ENCODE measurements at regions not wholly inside any gene's neighbourhood (a gene's known extent, or its start where the extent isn't known, plus 50 kb on each side); places are given as distances from the start of the nearest gene placed in this dataset.

DNA sequence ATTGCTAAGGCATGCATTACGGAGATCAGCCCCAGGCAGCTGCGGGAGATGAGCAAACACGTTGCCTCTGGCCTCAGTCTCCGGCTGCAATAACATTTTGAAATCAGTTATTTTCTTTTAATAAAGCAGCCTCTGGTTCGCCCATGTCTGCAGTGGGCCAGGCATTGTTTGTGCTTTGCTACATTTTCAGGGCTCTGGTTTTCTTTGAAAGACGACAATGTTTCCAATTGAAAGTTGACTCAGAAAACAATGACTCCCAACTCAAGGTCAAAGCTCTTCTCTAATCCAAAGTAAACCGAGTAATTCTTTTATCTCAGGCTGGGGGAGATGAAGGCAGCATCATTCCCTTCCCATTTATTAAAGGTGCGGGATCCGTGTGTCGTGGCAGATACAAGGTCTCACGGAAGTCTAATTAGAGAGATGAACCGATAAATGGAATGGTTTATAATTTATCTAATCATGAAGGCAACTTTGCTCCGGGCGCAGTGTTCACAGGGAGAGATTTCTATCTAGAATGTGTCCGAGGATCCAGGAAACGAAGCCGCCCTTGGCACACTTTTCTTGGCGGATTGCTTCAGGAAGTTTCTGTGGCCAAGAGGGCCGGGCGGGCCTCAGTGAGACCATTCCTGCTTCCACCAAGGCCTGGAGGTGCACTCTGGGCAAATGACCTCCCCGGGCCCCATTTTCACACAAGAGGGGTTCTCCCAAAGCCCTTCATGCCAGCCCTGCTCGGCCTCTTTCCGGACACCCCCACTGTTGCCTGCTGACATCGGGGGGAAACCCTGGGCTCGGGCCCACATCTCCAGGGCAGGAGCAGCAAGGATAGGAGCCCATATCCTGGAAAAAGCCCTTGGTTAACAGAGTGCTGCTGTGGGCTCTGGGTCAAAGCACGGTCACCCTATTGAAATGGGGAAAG is 811.4 kb downstream of the BRD1 start:
- Histone ChIP-seq H3K9me3 (ENCODE audit: low read depth, low read length) (no peaks in the 10 kb centered on the region), H3K4me3 (no peak overlapping the region), H3K9ac (ENCODE audit: insufficient read length) (no peak overlapping the region), H3K36me3 (ENCODE audit: insufficient read depth, low read length) (no peaks in the 10 kb centered on the region), H3K27ac (no peak overlapping the region)
- TF ChIP-seq FOXP2 (optimal IDR thresholded peaks at IDR 0.05; ENCODE audit: control extremely low read depth, extremely low read length, insufficient read depth): no peak
- no peak for TF ChIP-seq EZH2 (IDR thresholded peaks at IDR 0.05)
- no peak for TF ChIP-seq POLR2AphosphoS5 (IDR thresholded peaks at IDR 0.05; ENCODE audit: borderline replicate concordance, low read depth, low read length)
- no peak for DNase-seq (ENCODE audit: low read depth, low spot score)

DNA sequence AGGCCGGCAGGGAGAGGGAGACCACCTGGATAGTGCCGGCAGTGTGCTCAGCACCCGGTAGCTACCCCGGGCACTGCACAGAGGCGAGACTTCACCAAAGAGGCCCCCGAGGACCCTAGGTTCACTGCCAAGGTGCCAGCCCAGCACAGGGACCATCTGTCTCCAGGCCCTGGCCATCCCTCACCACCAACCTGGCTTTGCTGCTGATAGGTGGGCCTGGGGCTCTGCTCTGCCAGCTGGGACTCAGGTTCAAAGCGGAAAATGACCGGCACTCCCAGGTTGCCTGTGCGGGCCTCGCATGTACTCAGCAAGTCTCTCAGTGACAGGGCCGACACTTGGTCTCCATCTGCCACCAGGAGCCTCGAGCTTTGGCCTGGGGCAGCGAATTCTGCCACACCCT is 812.2 kb downstream of the BRD1 start:
- H3K9me3 ChIP-seq (ENCODE audit: low read depth, low read length): no peaks in the 10 kb centered on the region
- H3K4me3 ChIP-seq: no peak overlapping the region
- TF ChIP-seq POLR2AphosphoS5 (IDR thresholded peaks at IDR 0.05; ENCODE audit: borderline replicate concordance, low read depth, low read length) (no peak), FOXP2 (optimal IDR thresholded peaks at IDR 0.05; ENCODE audit: control extremely low read depth, extremely low read length, insufficient read depth) (no peak), EZH2 (IDR thresholded peaks at IDR 0.05) (no peak)
- no peak for DNase-seq (ENCODE audit: low read depth, low spot score)
- no peak overlapping the region for H3K9ac ChIP-seq (ENCODE audit: insufficient read length)
- H3K27ac ChIP-seq: no peak overlapping the region
- no peaks in the 10 kb centered on the region for H3K36me3 ChIP-seq (ENCODE audit: insufficient read depth, low read length)

- TF ChIP-seq POLR2AphosphoS5 (IDR thresholded peaks at IDR 0.05; ENCODE audit: borderline replicate concordance, low read depth, low read length) (no peak), FOXP2 (optimal IDR thresholded peaks at IDR 0.05; ENCODE audit: control extremely low read depth, extremely low read length, insufficient read depth) (no peak), EZH2 (IDR thresholded peaks at IDR 0.05) (no peak)
- H3K27ac ChIP-seq: no peak overlapping the region
- no peaks in the 10 kb centered on the region for H3K9me3 ChIP-seq (ENCODE audit: low read depth, low read length)
- H3K4me3 ChIP-seq: no peak overlapping the region
- H3K36me3 ChIP-seq (ENCODE audit: insufficient read depth, low read length): no peaks in the 10 kb centered on the region
- no peak for DNase-seq (ENCODE audit: low read depth, low spot score)
- H3K9ac ChIP-seq (ENCODE audit: insufficient read length): no peak overlapping the region
Measured at GRCh38 chr22:49014227-49015201, 813.2 kb downstream of the BRD1 start.

GRCh38 chr22:49013707-49014106 is 814.0 kb downstream of the BRD1 start:
- TF ChIP-seq FOXP2 (optimal IDR thresholded peaks at IDR 0.05; ENCODE audit: control extremely low read depth, extremely low read length, insufficient read depth) (no peak), EZH2 (IDR thresholded peaks at IDR 0.05) (no peak), POLR2AphosphoS5 (IDR thresholded peaks at IDR 0.05; ENCODE audit: borderline replicate concordance, low read depth, low read length) (no peak)
- Histone ChIP-seq H3K36me3 (ENCODE audit: insufficient read depth, low read length) (no peaks in the 10 kb centered on the region), H3K4me3 (no peak overlapping the region), H3K9me3 (ENCODE audit: low read depth, low read length) (no peaks in the 10 kb centered on the region), H3K27ac (no peak overlapping the region), H3K9ac (ENCODE audit: insufficient read length) (no peak overlapping the region)
- no peak for DNase-seq (ENCODE audit: low read depth, low spot score)

GRCh38 chr22:49012712-49013395 is 814.8 kb downstream of the BRD1 start:
- Histone ChIP-seq H3K9ac (ENCODE audit: insufficient read length) (no peak overlapping the region), H3K9me3 (ENCODE audit: low read depth, low read length) (no peaks in the 10 kb centered on the region)
- no peak for DNase-seq (ENCODE audit: low read depth, low spot score)

DNA sequence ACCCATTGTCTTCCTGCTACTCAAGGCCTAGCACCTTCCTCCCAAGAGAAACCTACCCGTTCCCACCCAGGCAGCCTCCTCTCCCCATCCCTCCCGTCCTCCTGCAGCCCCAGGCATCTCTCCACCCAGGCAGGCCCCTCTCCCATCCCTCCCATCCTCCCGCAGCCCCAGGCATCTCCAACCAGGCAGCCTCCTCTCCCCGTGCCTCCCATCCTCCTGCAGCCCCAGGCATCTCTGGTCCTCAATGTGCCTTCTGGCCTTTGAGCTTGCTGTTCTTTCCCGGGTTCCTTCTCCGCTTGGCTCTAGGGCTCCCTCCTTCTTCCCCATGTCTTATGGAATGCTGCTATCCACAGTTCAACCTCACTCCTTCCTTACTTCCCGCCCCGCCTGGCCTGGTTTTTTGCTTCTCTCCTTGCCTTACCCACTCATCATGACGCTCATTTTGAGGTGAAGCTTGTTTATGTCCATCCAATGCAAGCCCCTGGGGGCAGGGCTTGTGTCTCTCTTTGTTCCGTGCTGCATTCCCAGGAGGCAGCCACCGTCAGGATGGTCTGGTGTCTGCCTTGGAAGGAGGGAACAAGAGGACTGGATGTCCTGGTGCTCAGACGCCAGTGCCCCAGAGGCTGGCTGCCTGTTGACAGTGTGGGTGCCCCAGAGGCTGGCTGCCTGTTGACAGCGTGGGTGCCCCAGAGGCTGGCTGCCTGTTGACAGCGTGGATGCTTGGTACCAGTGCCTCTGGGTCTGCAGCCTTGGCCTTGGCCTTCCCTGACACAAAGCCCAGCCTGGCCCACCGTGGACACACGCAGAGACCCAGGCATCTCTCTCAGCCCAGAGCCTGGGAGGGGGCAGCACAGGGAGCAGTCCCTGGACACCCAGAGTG is 815.7 kb downstream of the BRD1 start:
- Histone ChIP-seq H3K4me3 (no peak overlapping the region), H3K9me3 (ENCODE audit: low read depth, low read length) (no peaks in the 10 kb centered on the region), H3K36me3 (ENCODE audit: insufficient read depth, low read length) (no peaks in the 10 kb centered on the region), H3K27ac (no peak overlapping the region), H3K9ac (ENCODE audit: insufficient read length) (no peak overlapping the region)
- no peak for TF ChIP-seq POLR2AphosphoS5 (IDR thresholded peaks at IDR 0.05; ENCODE audit: borderline replicate concordance, low read depth, low read length)
- TF ChIP-seq EZH2 (IDR thresholded peaks at IDR 0.05): no peak
- TF ChIP-seq FOXP2 (optimal IDR thresholded peaks at IDR 0.05; ENCODE audit: control extremely low read depth, extremely low read length, insufficient read depth): no peak
- DNase-seq (ENCODE audit: low read depth, low spot score): no peak

More at GRCh38 chr22:49012712-49013395, 814.8 kb downstream of the BRD1 start:
- Histone ChIP-seq H3K27ac (no peak overlapping the region), H3K36me3 (ENCODE audit: insufficient read depth, low read length) (no peaks in the 10 kb centered on the region), H3K4me3 (no peak overlapping the region)
- TF ChIP-seq FOXP2 (optimal IDR thresholded peaks at IDR 0.05; ENCODE audit: control extremely low read depth, extremely low read length, insufficient read depth): no peak

DNA sequence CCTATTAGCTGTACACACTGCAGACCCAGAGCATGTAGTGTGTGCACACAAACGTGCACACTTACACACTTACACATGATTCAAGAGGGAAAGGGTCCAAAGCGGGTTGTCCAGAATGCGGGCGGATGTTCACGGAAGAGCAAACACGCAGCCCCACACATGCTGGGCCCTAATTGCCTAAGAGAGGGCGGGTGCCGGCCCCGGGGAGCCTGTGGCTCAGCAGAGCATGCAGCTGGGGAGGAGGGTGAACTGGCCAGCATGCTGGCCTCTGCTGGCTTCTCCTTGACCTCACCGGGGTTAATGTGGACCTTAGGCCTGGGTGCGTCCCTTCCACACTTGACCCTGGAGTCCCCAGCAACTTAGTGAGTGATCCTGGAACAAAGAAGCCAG is 816.3 kb downstream of the BRD1 start:
- H3K9me3 ChIP-seq (ENCODE audit: low read depth, low read length): no peaks in the 10 kb centered on the region
- DNase-seq (ENCODE audit: low read depth, low spot score): no peak
- H3K36me3 ChIP-seq (ENCODE audit: insufficient read depth, low read length): no peaks in the 10 kb centered on the region
- no peak overlapping the region for H3K4me3 ChIP-seq
- H3K9ac ChIP-seq (ENCODE audit: insufficient read length): no peak overlapping the region
- no peak overlapping the region for H3K27ac ChIP-seq
- TF ChIP-seq POLR2AphosphoS5 (IDR thresholded peaks at IDR 0.05; ENCODE audit: borderline replicate concordance, low read depth, low read length) (no peak), FOXP2 (optimal IDR thresholded peaks at IDR 0.05; ENCODE audit: control extremely low read depth, extremely low read length, insufficient read depth) (no peak), EZH2 (IDR thresholded peaks at IDR 0.05) (no peak)
